ENCODE measurements at regions not wholly inside any gene's neighbourhood (a gene's known extent, or its start where the extent isn't known, plus 50 kb on each side); places are given as distances from the start of the nearest gene placed in this dataset.

- H3K9me3 ChIP-seq (ENCODE audit: control insufficient read depth, insufficient read depth, low read length) = no peaks in the 10 kb centered on the region
- TF ChIP-seq CTCF (IDR thresholded peaks at IDR 0.05; ENCODE audit: low read depth, low read length) = no peak
- H3K27ac ChIP-seq (ENCODE audit: low read depth, low read length) = no peak overlapping the region
- H3K27me3 ChIP-seq (ENCODE audit: control insufficient read depth, insufficient read depth, low read length) = no peaks in the 10 kb centered on the region
- no peak for DNase-seq (ENCODE audit: low read depth, low spot score)
- POLR2A ChIA-PET = no interaction called here
- H3K4me3 ChIP-seq (ENCODE audit: low read depth, low read length) = no peak overlapping the region
- CTCF ChIA-PET = no interaction called here
Observed at GRCh38 chr7:113207931-113208330, 89.6 kb upstream of the SMIM30 start.

GRCh38 chr7:113207441-113207840, 89.1 kb upstream of the SMIM30 start:
- CTCF ChIA-PET = no interaction called here
- no peak for DNase-seq (ENCODE audit: low read depth, low spot score)
- POLR2A ChIA-PET = no interaction called here

GRCh38 chr7:113204415-113204814, 86.1 kb upstream of the SMIM30 start:
- CTCF ChIA-PET = no interaction called here
- POLR2A ChIA-PET = no interaction called here
- DNase-seq (ENCODE audit: low read depth, low spot score) = no peak
- no peaks in the 10 kb centered on the region for H3K9me3 ChIP-seq (ENCODE audit: control insufficient read depth, insufficient read depth, low read length)
- H3K27ac ChIP-seq (ENCODE audit: low read depth, low read length) = no peak overlapping the region
- no peak for TF ChIP-seq CTCF (IDR thresholded peaks at IDR 0.05; ENCODE audit: low read depth, low read length)
- H3K27me3 ChIP-seq (ENCODE audit: control insufficient read depth, insufficient read depth, low read length) = no peaks in the 10 kb centered on the region
- H3K4me3 ChIP-seq (ENCODE audit: low read depth, low read length) = no peak overlapping the region

More at GRCh38 chr7:113207441-113207840, 89.1 kb upstream of the SMIM30 start:
- no peak for TF ChIP-seq CTCF (IDR thresholded peaks at IDR 0.05; ENCODE audit: low read depth, low read length)
- Histone ChIP-seq H3K4me3 (ENCODE audit: low read depth, low read length) (no peak overlapping the region), H3K9me3 (ENCODE audit: control insufficient read depth, insufficient read depth, low read length) (no peaks in the 10 kb centered on the region), H3K27ac (ENCODE audit: low read depth, low read length) (no peak overlapping the region), H3K27me3 (ENCODE audit: control insufficient read depth, insufficient read depth, low read length) (no peaks in the 10 kb centered on the region)

- DNase-seq (ENCODE audit: low read depth, low spot score) = no peak
- Histone ChIP-seq H3K27ac (ENCODE audit: low read depth, low read length) (no peak overlapping the region), H3K4me3 (ENCODE audit: low read depth, low read length) (no peak overlapping the region), H3K9me3 (ENCODE audit: control insufficient read depth, insufficient read depth, low read length) (no peaks in the 10 kb centered on the region), H3K27me3 (ENCODE audit: control insufficient read depth, insufficient read depth, low read length) (no peaks in the 10 kb centered on the region)
- no peak for TF ChIP-seq CTCF (IDR thresholded peaks at IDR 0.05; ENCODE audit: low read depth, low read length)
- CTCF ChIA-PET = interaction anchor here (1.5 kb wide), 1 partner anchor 42 kb away, joined by 4 read pairs; no protein-coding TSS in a partner anchor
- POLR2A ChIA-PET = no interaction called here
Observed at GRCh38 chr7:113202284-113202683, 83.9 kb upstream of the SMIM30 start.

- TF ChIP-seq CTCF (IDR thresholded peaks at IDR 0.05; ENCODE audit: low read depth, low read length) = no peak
- Histone ChIP-seq H3K4me3 (ENCODE audit: low read depth, low read length) (no peak overlapping the region), H3K27me3 (ENCODE audit: control insufficient read depth, insufficient read depth, low read length) (no peaks in the 10 kb centered on the region), H3K27ac (ENCODE audit: low read depth, low read length) (no peak overlapping the region), H3K9me3 (ENCODE audit: control insufficient read depth, insufficient read depth, low read length) (no peaks in the 10 kb centered on the region)
- no peak for DNase-seq (ENCODE audit: low read depth, low spot score)
- CTCF ChIA-PET = interaction anchor here (1.2 to 1.3 kb wide), 2 partner anchors 41 to 221 kb away, joined by 3 to 7 read pairs; no protein-coding TSS in a partner anchor
- POLR2A ChIA-PET = no interaction called here
Observed at GRCh38 chr7:113200281-113200680, 81.9 kb upstream of the SMIM30 start.

Data from AG04450 (cell line).